GM12878 (cell line): ENCODE measurements at regions not wholly inside any gene's neighbourhood (a gene's known extent, or its start where the extent isn't known, plus 50 kb on each side); places are given as distances from the start of the nearest gene placed in this dataset.

Source experiments
- BCL3 ChIP-seq: IDR thresholded peaks from 2 replicates; pipeline ENCODE4 v1.6.1; 2011; ENCODE audit warnings: borderline replicate concordance, low read depth, mild to moderate bottlenecking, moderate library complexity, low read length; ENCODE audit not compliant: insufficient read depth, poor library complexity, severe bottlenecking
- CUX1 ChIP-seq: IDR thresholded peaks from 2 replicates; pipeline ENCODE4 v1.6.1; 2012; ENCODE audit warnings: improper control_type of control experiment, low read depth, low read length; ENCODE audit not compliant: insufficient replicate concordance
- ESRRA ChIP-seq: IDR thresholded peaks from 2 replicates; pipeline ENCODE4 v1.6.1; 2012; ENCODE audit warnings: mild to moderate bottlenecking, low read length, improper control_type of control experiment
- GABPA ChIP-seq: IDR thresholded peaks from 2 replicates; pipeline ENCODE4 v1.6.1; 2014; ENCODE audit warnings: antibody characterized with exemption, low read depth, mild to moderate bottlenecking, inconsistent platforms
- JUNB ChIP-seq: IDR thresholded peaks from 2 replicates; pipeline ENCODE4 v1.6.1; 2016; ENCODE audit warnings: antibody characterized with exemption, mild to moderate bottlenecking
- JUND ChIP-seq: IDR thresholded peaks from 2 replicates; pipeline ENCODE4 v1.6.1; 2012; ENCODE audit warnings: low read depth, mild to moderate bottlenecking, low read length, improper control_type of control experiment, moderate library complexity
- MYC ChIP-seq: IDR thresholded peaks from 2 replicates; pipeline ENCODE4 v1.6.1; 2011; ENCODE audit warnings: mild to moderate bottlenecking, low read length, moderate library complexity, inconsistent platforms; ENCODE audit not compliant: insufficient read depth, insufficient replicate concordance, insufficient read length, severe bottlenecking
- NFYA ChIP-seq: IDR thresholded peaks from 2 replicates; pipeline ENCODE4 v1.6.1; 2011; ENCODE audit warnings: low read depth, mild to moderate bottlenecking, low read length, improper control_type of control experiment, borderline replicate concordance
- POLR2AphosphoS5 ChIP-seq: IDR thresholded peaks from 2 replicates; pipeline ENCODE4 v1.6.1; 2011; ENCODE audit warnings: mild to moderate bottlenecking, low read length, inconsistent platforms
- RAD51 ChIP-seq: fragments of 450-650 bp; IDR thresholded peaks from 2 replicates; pipeline ENCODE4 v1.6.1; 2016; ENCODE audit warnings: moderate library complexity, mild to moderate bottlenecking, inconsistent platforms
- RUNX3 ChIP-seq: IDR thresholded peaks from 2 replicates; pipeline ENCODE4 v1.6.1; 2012; ENCODE audit warnings: low read length, inconsistent platforms
- SRF ChIP-seq, 2 experiments: IDR thresholded peaks; 2 replicates each; pipeline ENCODE4 v1.6.1; 2011; ENCODE audit warnings: low read depth in 2 of 2, low read length in 2 of 2, mild to moderate bottlenecking in 1 of 2, moderate library complexity in 1 of 2
- SUZ12 ChIP-seq: fragments of 200-600 bp; sonication (generic); IDR thresholded peaks from one replicate; pipeline ENCODE4 v1.6.1; 2018; ENCODE audit warnings: antibody characterized with exemption, mild to moderate bottlenecking; ENCODE audit not compliant: unreplicated experiment
- TAF1 ChIP-seq: IDR thresholded peaks from 2 replicates; pipeline ENCODE4 v1.6.1; 2011; ENCODE audit warnings: mild to moderate bottlenecking, low read depth, low read length, borderline replicate concordance
- ZNF217 ChIP-seq: fragments of 450-650 bp; IDR thresholded peaks from 2 replicates; pipeline ENCODE4 v1.6.1; 2017; ENCODE audit warnings: antibody characterized with exemption, mild to moderate bottlenecking
- ZNF24 ChIP-seq: fragments of 450-650 bp; IDR thresholded peaks from 2 replicates; pipeline ENCODE4 v1.6.1; 2017; ENCODE audit warnings: antibody characterized with exemption, mild to moderate bottlenecking
- TF ChIP-seq, protein P1 (sequence below): fragments of 450-650 bp; conservative IDR thresholded peaks from 2 replicates; pipeline ENCODE4 v1.6.1; 2017; ENCODE audit warnings: mild to moderate bottlenecking, moderate library complexity
- TF ChIP-seq, protein P2 (sequence below): fragments of 450-650 bp; IDR thresholded peaks from 2 replicates; pipeline ENCODE4 v1.6.1; 2017; ENCODE audit warnings: antibody characterized with exemption, mild to moderate bottlenecking, moderate library complexity

DNA sequence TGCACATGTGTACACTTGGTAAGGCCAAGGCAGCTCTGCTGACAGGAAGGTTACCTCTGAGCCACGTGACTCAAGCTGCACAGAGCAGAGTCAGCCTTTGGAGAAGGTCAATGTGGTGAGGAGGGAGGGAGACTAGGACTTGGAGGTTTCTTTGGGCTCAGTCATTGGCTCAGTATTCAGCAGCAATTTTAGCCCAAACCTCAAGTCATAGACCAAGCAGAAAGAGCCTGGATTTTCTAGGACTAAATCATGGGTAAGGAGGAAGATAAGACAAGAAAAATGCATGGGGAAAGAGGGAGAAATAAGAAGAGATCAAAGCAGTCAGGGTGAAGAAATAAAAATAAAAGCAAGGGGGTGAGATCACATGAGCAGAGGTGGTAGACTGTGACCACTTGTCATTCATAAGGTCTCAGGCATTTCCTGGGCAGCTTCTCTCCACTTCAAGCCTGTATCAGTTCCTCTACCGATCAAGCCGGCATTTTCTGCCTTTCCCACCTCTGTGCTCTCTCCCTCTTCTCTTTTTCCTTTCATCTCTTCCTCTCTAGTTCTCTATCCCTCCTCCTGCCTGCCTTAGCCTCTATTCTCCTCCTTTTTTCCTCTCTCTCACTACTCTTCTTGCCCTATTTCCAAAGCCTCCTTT lies 51.7 kb upstream of the DUSP10 start (continued):
- TF ChIP-seq BCL3: no peak
- TF ChIP-seq SRF (IDR thresholded peaks at IDR 0.05; ENCODE audit: low read depth in 2 of 2, low read length in 2 of 2): no peak
- no peak for TF ChIP-seq MYC
- TF ChIP-seq, protein P1, sequence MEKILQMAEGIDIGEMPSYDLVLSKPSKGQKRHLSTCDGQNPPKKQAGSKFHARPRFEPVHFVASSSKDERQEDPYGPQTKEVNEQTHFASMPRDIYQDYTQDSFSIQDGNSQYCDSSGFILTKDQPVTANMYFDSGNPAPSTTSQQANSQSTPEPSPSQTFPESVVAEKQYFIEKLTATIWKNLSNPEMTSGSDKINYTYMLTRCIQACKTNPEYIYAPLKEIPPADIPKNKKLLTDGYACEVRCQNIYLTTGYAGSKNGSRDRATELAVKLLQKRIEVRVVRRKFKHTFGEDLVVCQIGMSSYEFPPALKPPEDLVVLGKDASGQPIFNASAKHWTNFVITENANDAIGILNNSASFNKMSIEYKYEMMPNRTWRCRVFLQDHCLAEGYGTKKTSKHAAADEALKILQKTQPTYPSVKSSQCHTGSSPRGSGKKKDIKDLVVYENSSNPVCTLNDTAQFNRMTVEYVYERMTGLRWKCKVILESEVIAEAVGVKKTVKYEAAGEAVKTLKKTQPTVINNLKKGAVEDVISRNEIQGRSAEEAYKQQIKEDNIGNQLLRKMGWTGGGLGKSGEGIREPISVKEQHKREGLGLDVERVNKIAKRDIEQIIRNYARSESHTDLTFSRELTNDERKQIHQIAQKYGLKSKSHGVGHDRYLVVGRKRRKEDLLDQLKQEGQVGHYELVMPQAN: no peak
- no peak for TF ChIP-seq SUZ12
- TF ChIP-seq ZNF217: no peak
- TF ChIP-seq NFYA: no peak
- TF ChIP-seq ESRRA: no peak
- TF ChIP-seq CUX1: peak; percentile 35
- TF ChIP-seq GABPA: no peak
- TF ChIP-seq JUND: no peak
- no peak for TF ChIP-seq TAF1
- 0 out of 2 replicates have a peak, but pooled peaks have one; percentile 14 for TF ChIP-seq JUNB
- TF ChIP-seq POLR2AphosphoS5: peak; percentile 81
- TF ChIP-seq RAD51: peak; percentile 92
- TF ChIP-seq ZNF24: no peak
- TF ChIP-seq RUNX3: peak; percentile 63
- TF ChIP-seq, protein P2, sequence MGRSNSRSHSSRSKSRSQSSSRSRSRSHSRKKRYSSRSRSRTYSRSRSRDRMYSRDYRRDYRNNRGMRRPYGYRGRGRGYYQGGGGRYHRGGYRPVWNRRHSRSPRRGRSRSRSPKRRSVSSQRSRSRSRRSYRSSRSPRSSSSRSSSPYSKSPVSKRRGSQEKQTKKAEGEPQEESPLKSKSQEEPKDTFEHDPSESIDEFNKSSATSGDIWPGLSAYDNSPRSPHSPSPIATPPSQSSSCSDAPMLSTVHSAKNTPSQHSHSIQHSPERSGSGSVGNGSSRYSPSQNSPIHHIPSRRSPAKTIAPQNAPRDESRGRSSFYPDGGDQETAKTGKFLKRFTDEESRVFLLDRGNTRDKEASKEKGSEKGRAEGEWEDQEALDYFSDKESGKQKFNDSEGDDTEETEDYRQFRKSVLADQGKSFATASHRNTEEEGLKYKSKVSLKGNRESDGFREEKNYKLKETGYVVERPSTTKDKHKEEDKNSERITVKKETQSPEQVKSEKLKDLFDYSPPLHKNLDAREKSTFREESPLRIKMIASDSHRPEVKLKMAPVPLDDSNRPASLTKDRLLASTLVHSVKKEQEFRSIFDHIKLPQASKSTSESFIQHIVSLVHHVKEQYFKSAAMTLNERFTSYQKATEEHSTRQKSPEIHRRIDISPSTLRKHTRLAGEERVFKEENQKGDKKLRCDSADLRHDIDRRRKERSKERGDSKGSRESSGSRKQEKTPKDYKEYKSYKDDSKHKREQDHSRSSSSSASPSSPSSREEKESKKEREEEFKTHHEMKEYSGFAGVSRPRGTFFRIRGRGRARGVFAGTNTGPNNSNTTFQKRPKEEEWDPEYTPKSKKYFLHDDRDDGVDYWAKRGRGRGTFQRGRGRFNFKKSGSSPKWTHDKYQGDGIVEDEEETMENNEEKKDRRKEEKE: no peak
